Mesothelial cell of epicardium (in vitro differentiated cells): ENCODE measurements at regions not wholly inside any gene's neighbourhood (a gene's known extent, or its start where the extent isn't known, plus 50 kb on each side); places are given as distances from the start of the nearest gene placed in this dataset.
A peak's percentile ranks its signal among the peaks of the same experiment; 100 is the strongest.

Source experiments
- DNase-seq, 2 experiments: peaks; one replicate each; pipeline ENCODE4 v3.0.0; 2021; ENCODE audit warnings: low spot score in 2 of 2; ENCODE audit not compliant: unreplicated experiment in 2 of 2
- H3K27ac Mint-ChIP-seq: 2 replicates; pipeline ENCODE4 v1.8.0; 2021; ENCODE audit warnings: mixed read lengths
- H3K27me3 Mint-ChIP-seq: 2 replicates; pipeline ENCODE4 v1.8.0; 2021; ENCODE audit warnings: low read depth, mixed read lengths
- H3K36me3 Mint-ChIP-seq: 2 replicates; pipeline ENCODE4 v1.8.0; 2021; ENCODE audit warnings: mixed read lengths
- H3K4me1 Mint-ChIP-seq: 2 replicates; pipeline ENCODE4 v1.8.0; 2021; ENCODE audit warnings: mixed read lengths
- H3K4me3 Mint-ChIP-seq: 2 replicates; pipeline ENCODE4 v1.8.0; 2021; ENCODE audit warnings: mild to moderate bottlenecking, moderate library complexity, mixed read lengths
- H3K9me3 Mint-ChIP-seq: 2 replicates; pipeline ENCODE4 v1.8.0; 2021; ENCODE audit warnings: mixed read lengths
- CTCF ChIP-seq: fragments of 200-600 bp; sonication (generic); IDR thresholded peaks from one replicate; pipeline ENCODE4 v1.5.0; 2021; ENCODE audit warnings: antibody characterized with exemption; ENCODE audit not compliant: unreplicated experiment

DNA sequence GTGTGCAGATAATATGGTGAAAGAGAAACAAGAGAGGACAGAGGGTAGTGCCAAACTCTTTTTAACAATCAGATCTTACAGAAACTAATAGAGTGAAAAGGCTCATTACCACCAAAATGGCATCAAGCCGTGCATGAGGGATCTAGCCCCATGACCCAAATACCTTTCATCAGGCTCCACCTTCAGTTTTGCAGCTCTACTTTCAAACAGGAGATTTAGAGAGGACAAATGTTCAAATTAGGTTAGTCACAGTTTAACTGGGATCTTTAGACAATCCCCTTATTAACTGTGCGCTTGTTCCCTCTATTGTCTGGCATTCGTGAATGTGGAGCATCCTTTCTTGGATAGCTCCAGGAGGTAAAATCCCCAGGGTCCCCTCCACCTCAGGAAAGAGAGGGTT is 1209.3 kb upstream of the CHAC2 start:
- no peaks in the 10 kb centered on the region for H3K36me3 Mint-ChIP-seq
- no peak overlapping the region for H3K27ac Mint-ChIP-seq
- peaks cover 2% of the 10 kb centered on the region for H3K4me1 Mint-ChIP-seq
- H3K27me3 Mint-ChIP-seq, result no peaks in the 10 kb centered on the region
- no peak overlapping the region for H3K4me3 Mint-ChIP-seq
- H3K9me3 Mint-ChIP-seq, result peaks cover 11% of the 10 kb centered on the region
- no peak for DNase-seq
- TF ChIP-seq CTCF, result no peak

DNA sequence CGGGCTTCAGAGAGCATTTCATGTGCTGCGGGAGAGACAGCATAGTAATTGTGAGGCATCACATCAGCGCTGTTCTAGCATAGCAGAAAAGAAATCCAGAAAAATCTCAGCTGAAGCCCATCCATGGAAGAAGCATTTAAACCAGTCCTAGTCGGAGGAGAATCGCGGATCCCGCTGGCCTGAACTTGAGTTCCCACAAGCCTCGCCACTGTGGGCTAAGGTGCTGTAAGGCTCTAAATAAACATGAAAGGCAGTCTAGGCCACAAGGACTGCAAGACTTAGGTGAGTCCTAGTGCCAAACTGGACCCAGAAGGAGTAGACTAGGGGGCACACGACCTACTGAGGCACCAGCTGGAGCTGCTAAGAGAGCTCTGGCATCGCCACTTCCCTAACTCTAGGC is 1225.3 kb upstream of the CHAC2 start:
- Mint-ChIP-seq H3K36me3 (no peaks in the 10 kb centered on the region), H3K4me3 (no peak overlapping the region), H3K27ac (no peak overlapping the region), H3K27me3 (no peaks in the 10 kb centered on the region), H3K9me3 (peaks cover 6% of the 10 kb centered on the region), H3K4me1 (peaks cover 6% of the 10 kb centered on the region)
- TF ChIP-seq CTCF, result no peak
- DNase-seq, result no peak

- no peak for DNase-seq
- Mint-ChIP-seq H3K36me3 (no peaks in the 10 kb centered on the region), H3K9me3 (peaks cover 5% of the 10 kb centered on the region), H3K27ac (peak overlapping the region; percentile 56), H3K4me1 (peaks cover 6% of the 10 kb centered on the region), H3K4me3 (no peak overlapping the region), H3K27me3 (no peaks in the 10 kb centered on the region)
- TF ChIP-seq CTCF, result no peak
These were observed 1228.3 kb upstream of the CHAC2 start for GRCh38 chr2:52539026-52539970.

DNA sequence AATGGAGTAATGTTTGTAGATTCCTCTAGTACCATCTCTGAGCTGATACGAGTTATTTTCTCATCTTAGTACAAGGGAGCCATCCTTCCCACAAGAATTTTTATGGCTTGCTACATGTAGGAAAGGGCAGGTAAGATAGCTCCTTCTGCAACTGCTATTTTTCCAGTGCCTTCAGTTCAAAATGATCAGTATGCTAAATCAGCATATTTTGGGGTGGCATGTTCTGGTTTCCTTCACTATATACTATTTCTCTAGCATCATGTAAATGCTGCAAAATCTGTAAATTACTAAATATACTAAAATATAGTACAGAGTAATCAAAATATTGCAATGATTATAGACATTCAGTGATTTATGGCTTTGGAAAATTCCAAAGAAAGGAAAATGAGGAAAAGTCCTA is 1230.0 kb upstream of the CHAC2 start:
- no peak for DNase-seq
- Mint-ChIP-seq H3K27ac (no peak overlapping the region), H3K27me3 (no peaks in the 10 kb centered on the region), H3K36me3 (no peaks in the 10 kb centered on the region), H3K9me3 (no peaks in the 10 kb centered on the region), H3K4me3 (no peak overlapping the region), H3K4me1 (peaks cover 6% of the 10 kb centered on the region)
- no peak for TF ChIP-seq CTCF

GRCh38 chr2:52536929-52537460 is 1230.6 kb upstream of the CHAC2 start:
- no peak for TF ChIP-seq CTCF
- peaks cover 6% of the 10 kb centered on the region for H3K4me1 Mint-ChIP-seq
- H3K9me3 Mint-ChIP-seq, result no peaks in the 10 kb centered on the region
- no peaks in the 10 kb centered on the region for H3K27me3 Mint-ChIP-seq
- H3K27ac Mint-ChIP-seq, result no peak overlapping the region
- no peak for DNase-seq
- H3K36me3 Mint-ChIP-seq, result no peaks in the 10 kb centered on the region
- H3K4me3 Mint-ChIP-seq, result no peak overlapping the region
